Breast epithelium (tissue), 4 donors: ENCODE measurements at regions not wholly inside any gene's neighbourhood (a gene's known extent, or its start where the extent isn't known, plus 50 kb on each side); places are given as distances from the start of the nearest gene placed in this dataset.

Experiments used
- DNase-seq, 2 donors: peaks; one replicate each; pipeline ENCODE4 v3.0.0-alpha.2; 2019; ENCODE audit warnings: low spot score in 2 of 2
- H3K27ac ChIP-seq, 2 donors: fragments of 200-600 bp; sonication (generic) in 1 of 2; one replicate each; pipeline ENCODE4 v1.5.1; 2016 to 2019; ENCODE audit warnings: mild to moderate bottlenecking in 1 of 2
- H3K27me3 ChIP-seq, 2 donors: fragments of 200-600 bp; sonication (generic) in 1 of 2; one replicate each; pipeline versions ENCODE4 v1.5.1 to v1.6.0; 2017 to 2019; ENCODE audit warnings: control low read depth in 1 of 2, mild to moderate bottlenecking in 1 of 2
- H3K36me3 ChIP-seq: fragments of 200-600 bp; one replicate; pipeline ENCODE4 v1.5.1; 2019
- H3K4me1 ChIP-seq, 2 donors: fragments of 200-600 bp; sonication (generic); one replicate each; pipeline ENCODE4 v1.5.1; 2016 to 2019; ENCODE audit warnings: control low read depth in 1 of 2
- H3K4me3 ChIP-seq, 3 donors: fragments of 200-600 bp; sonication (generic); 1 replicate in 2 of 3; 2 replicates in 1 of 3; pipeline ENCODE4 v1.5.1; 2016 to 2019; ENCODE audit warnings: mild to moderate bottlenecking in 3 of 3, moderate library complexity in 2 of 3
- H3K9me3 ChIP-seq, 2 donors: fragments of 200-600 bp; sonication (generic) in 1 of 2; one replicate each; pipeline ENCODE4 v1.5.1; 2016 to 2019; ENCODE audit warnings: control low read depth in 1 of 2
- CTCF ChIP-seq, 3 donors: fragments of 450-650 bp; IDR thresholded peaks; one replicate each; pipeline ENCODE4 v1.5.1; 2016 to 2017; ENCODE audit warnings: antibody characterized with exemption in 3 of 3, mild to moderate bottlenecking in 3 of 3, moderate library complexity in 3 of 3
- POLR2A ChIP-seq: fragments of 450-650 bp; IDR thresholded peaks from one replicate; pipeline ENCODE4 v1.6.1; 2016; ENCODE audit warnings: antibody characterized with exemption, mild to moderate bottlenecking, moderate library complexity
- POLR2AphosphoS5 ChIP-seq, 3 donors: sonication (generic); formaldehyde crosslinking; IDR thresholded peaks; one replicate each; pipeline ENCODE4 v1.6.1; 2017; ENCODE audit warnings: antibody characterized with exemption in 3 of 3
- intact Hi-C: fragments of 100-400 bp; cut with DNase I; formaldehyde crosslinking; loops from one replicate; pipeline ENCODE4 v1.15.1; 2023; ENCODE audit warnings: low total_unique reads

- H3K4me3 ChIP-seq = no peak overlapping the region
- no peak overlapping the region for H3K27ac ChIP-seq
- no peaks in the 10 kb centered on the region for H3K27me3 ChIP-seq
- intact Hi-C loops = no loop called here
- H3K4me1 ChIP-seq = no peaks in the 10 kb centered on the region
- peaks cover 0 to 8% of the 10 kb centered on the region in 2 donors for H3K9me3 ChIP-seq
- no peak for DNase-seq
- H3K36me3 ChIP-seq = no peaks in the 10 kb centered on the region
- TF ChIP-seq POLR2A (no peak), POLR2AphosphoS5 (IDR thresholded peaks at IDR 0.05) (no peak), CTCF (IDR thresholded peaks at IDR 0.05) (no peak)
These were observed 91.6 kb upstream of the CHODL start for GRCh38 chr21:18153063-18153462.

- Histone ChIP-seq H3K27me3 (no peaks in the 10 kb centered on the region), H3K4me1 (no peaks in the 10 kb centered on the region), H3K4me3 (no peak overlapping the region), H3K36me3 (no peaks in the 10 kb centered on the region), H3K9me3 (peaks cover 0 to 8% of the 10 kb centered on the region in 2 donors), H3K27ac (no peak overlapping the region)
- DNase-seq = no peak
- intact Hi-C loops = no loop called here
- TF ChIP-seq POLR2AphosphoS5 (IDR thresholded peaks at IDR 0.05) = no peak
- no peak for TF ChIP-seq POLR2A
- TF ChIP-seq CTCF (IDR thresholded peaks at IDR 0.05) = no peak
These were observed 92.3 kb upstream of the CHODL start for GRCh38 chr21:18152371-18152770.

DNA sequence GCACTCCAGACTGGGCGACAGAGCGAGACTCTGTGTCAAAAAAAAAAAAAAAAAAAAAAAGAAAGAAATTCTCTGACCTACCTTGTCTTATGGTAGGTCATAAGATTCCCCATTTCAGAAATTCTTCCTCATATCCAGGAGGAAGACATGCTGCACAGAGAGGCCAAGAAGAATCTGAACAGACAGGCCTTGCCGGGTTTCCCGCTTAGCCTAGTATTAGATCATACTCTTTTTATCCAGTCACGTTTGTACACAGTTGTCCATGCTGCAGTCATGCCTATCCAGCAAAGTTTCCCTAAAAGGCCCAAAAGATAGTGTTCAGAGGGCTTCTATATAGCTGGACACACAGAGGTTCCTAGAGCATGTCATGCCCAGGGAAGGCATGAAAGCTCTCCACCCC, 93.6 kb upstream of the CHODL start:
- Histone ChIP-seq H3K36me3 (no peaks in the 10 kb centered on the region), H3K9me3 (peaks cover 0 to 8% of the 10 kb centered on the region in 2 donors), H3K4me1 (no peaks in the 10 kb centered on the region), H3K27me3 (no peaks in the 10 kb centered on the region), H3K4me3 (no peak overlapping the region), H3K27ac (no peak overlapping the region)
- no peak for TF ChIP-seq POLR2A
- no peak for TF ChIP-seq POLR2AphosphoS5 (IDR thresholded peaks at IDR 0.05)
- TF ChIP-seq CTCF (IDR thresholded peaks at IDR 0.05) = no peak
- intact Hi-C loops = no loop called here
- DNase-seq = no peak

- Histone ChIP-seq H3K4me3 (no peak overlapping the region), H3K27ac (no peak overlapping the region), H3K9me3 (peaks cover 0 to 5% of the 10 kb centered on the region in 2 donors), H3K4me1 (no peaks in the 10 kb centered on the region), H3K36me3 (no peaks in the 10 kb centered on the region), H3K27me3 (no peaks in the 10 kb centered on the region)
- TF ChIP-seq POLR2AphosphoS5 (IDR thresholded peaks at IDR 0.05) (no peak), CTCF (IDR thresholded peaks at IDR 0.05) (no peak), POLR2A (no peak)
- DNase-seq = no peak
- intact Hi-C loops = no loop called here
These were observed 96.2 kb upstream of the CHODL start for GRCh38 chr21:18148401-18148800.

DNA sequence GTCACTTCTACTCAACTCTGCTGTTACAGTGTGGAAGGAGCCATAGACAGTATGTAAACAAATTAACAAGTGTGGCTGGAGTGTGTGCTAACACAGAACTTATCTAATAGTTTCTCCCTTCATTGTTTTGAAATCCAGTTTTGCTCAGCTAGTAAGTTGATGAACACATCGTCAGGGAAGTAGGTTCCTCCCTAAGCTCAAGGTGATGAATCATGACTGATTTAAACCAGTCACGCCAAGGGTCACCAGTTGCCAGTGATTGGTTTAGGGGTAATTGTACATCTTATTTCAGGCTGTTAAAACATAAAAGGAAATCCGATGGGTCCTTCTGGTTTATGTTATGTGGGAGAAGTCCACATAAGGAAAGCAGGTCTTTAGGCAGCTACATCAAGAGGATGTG, 97.0 kb upstream of the CHODL start:
- Histone ChIP-seq H3K27ac (no peak overlapping the region), H3K36me3 (no peaks in the 10 kb centered on the region), H3K27me3 (no peaks in the 10 kb centered on the region), H3K4me1 (no peaks in the 10 kb centered on the region), H3K9me3 (no peaks in the 10 kb centered on the region), H3K4me3 (no peak overlapping the region)
- intact Hi-C loops = no loop called here
- no peak for DNase-seq
- TF ChIP-seq POLR2A (no peak), CTCF (IDR thresholded peaks at IDR 0.05) (no peak), POLR2AphosphoS5 (IDR thresholded peaks at IDR 0.05) (no peak)
